GM19035 (cell line): ENCODE measurements at regions not wholly inside any gene's neighbourhood (a gene's known extent, or its start where the extent isn't known, plus 50 kb on each side); places are given as distances from the start of the nearest gene placed in this dataset.

ENCODE experiments used
- ATAC-seq: cut with Tn5 transposase; IDR thresholded peaks from one replicate; pipeline ENCODE4 v1.9.1; 2021; ENCODE audit not compliant: unreplicated experiment

GRCh38 chr9:38164659-38165221, 95.7 kb upstream of the SHB start:
- no peak for ATAC-seq

GRCh38 chr9:38163518-38163917, 94.5 kb upstream of the SHB start:
- no peak for ATAC-seq

GRCh38 chr9:38162332-38163211, 93.5 kb upstream of the SHB start:
- no peak for ATAC-seq

GRCh38 chr9:38160613-38161215, 91.7 kb upstream of the SHB start:
- no peak for ATAC-seq

- ATAC-seq, result no peak
Measured at GRCh38 chr9:38159599-38159998, 90.6 kb upstream of the SHB start.

GRCh38 chr9:38158628-38159027, 89.6 kb upstream of the SHB start:
- ATAC-seq, result no peak

- ATAC-seq, result no peak
Measured at GRCh38 chr9:38157711-38158110, 88.7 kb upstream of the SHB start.

GRCh38 chr9:38154501-38155421, 85.7 kb upstream of the SHB start:
- ATAC-seq, result no peak

GRCh38 chr9:38153910-38154291, 84.9 kb upstream of the SHB start:
- ATAC-seq, result no peak

- ATAC-seq, result no peak
Measured at GRCh38 chr9:38153152-38153909, 84.3 kb upstream of the SHB start.

GRCh38 chr9:38149647-38150046, 80.6 kb upstream of the SHB start:
- ATAC-seq, result no peak

GRCh38 chr9:38146844-38147243, 77.8 kb upstream of the SHB start:
- no peak for ATAC-seq

- no peak for ATAC-seq
Measured at GRCh38 chr9:38145526-38146053, 76.6 kb upstream of the SHB start.

- no peak for ATAC-seq
Measured at GRCh38 chr9:38144421-38144820, 75.4 kb upstream of the SHB start.

- no peak for ATAC-seq
Measured at GRCh38 chr9:38141746-38142591, 72.9 kb upstream of the SHB start.

- ATAC-seq, result no peak
Measured at GRCh38 chr9:38138276-38138675, 69.2 kb upstream of the SHB start.

- ATAC-seq, result no peak
Measured at GRCh38 chr9:38137342-38137741, 68.3 kb upstream of the SHB start.

- no peak for ATAC-seq
Measured at GRCh38 chr9:38136386-38136785, 67.4 kb upstream of the SHB start.

GRCh38 chr9:38134611-38135237, 65.7 kb upstream of the SHB start:
- ATAC-seq, result no peak
